OCI-LY7 (cell line): ENCODE measurements at regions not wholly inside any gene's neighbourhood (a gene's known extent, or its start where the extent isn't known, plus 50 kb on each side); places are given as distances from the start of the nearest gene placed in this dataset.
"Not testable (repeated sequence)": the region's sequence is repeated elsewhere in the genome, so short reads cannot be mapped to it uniquely, and the experiment has no call there.

Experiments
- BruUV-seq: library from RNA; stranded (reverse); fragments of 400-500 nt; replicated peaks from 2 replicates; lab custom pipeline; 2021; lab: Mats Ljungman, UMichigan
- CTCF ChIA-PET: fragments of 300-600 bp; sonication (Branson Sonifier 250); formaldehyde crosslinking; loops from one replicate; lab custom pipeline; 2022; ENCODE audit warnings: antibody characterized with exemption; ENCODE audit not compliant: unreplicated experiment; lab: Charles Lee
- POLR2A ChIA-PET: fragments of 300-600 bp; sonication (Branson Sonifier 250); formaldehyde crosslinking; loops from one replicate; lab custom pipeline; 2022; ENCODE audit warnings: antibody characterized with exemption; lab: Charles Lee
- DNase-seq: peaks from one replicate; pipeline ENCODE4 v3.0.0-alpha.2; 2015; ENCODE audit warnings: low spot score
- H2AFZ ChIP-seq: fragments of 200-600 bp; sonication (generic), shearing (Covaris generic); 2 replicates; pipeline ENCODE4 v1.6.1; 2014; ENCODE audit warnings: mild to moderate bottlenecking, antibody characterized with exemption, low read length, moderate library complexity
- H3K27ac ChIP-seq: fragments of 200-600 bp; sonication (generic); 2 replicates; pipeline ENCODE4 v1.5.1; 2014; ENCODE audit warnings: mixed run types, low read depth, mild to moderate bottlenecking, moderate library complexity, low read length, inconsistent platforms; ENCODE audit not compliant: poor library complexity, severe bottlenecking
- H3K36me3 ChIP-seq: fragments of 200-600 bp; sonication (generic); 2 replicates; pipeline ENCODE4 v1.6.1; 2014; ENCODE audit warnings: mild to moderate bottlenecking, antibody characterized with exemption, low read length, moderate library complexity, mixed read lengths; ENCODE audit not compliant: insufficient read depth
- H3K4me1 ChIP-seq: fragments of 200-600 bp; sonication (generic); 2 replicates; pipeline ENCODE4 v1.5.1; 2014; ENCODE audit warnings: mild to moderate bottlenecking, low read length; ENCODE audit not compliant: insufficient read depth, poor library complexity, severe bottlenecking
- H3K4me2 ChIP-seq: fragments of 200-600 bp; sonication (generic); 2 replicates; pipeline ENCODE4 v1.6.1; 2014; ENCODE audit warnings: mild to moderate bottlenecking, low read length
- H3K4me3 ChIP-seq: fragments of 200-600 bp; sonication (generic); 2 replicates; pipeline ENCODE4 v1.5.1; 2014; ENCODE audit warnings: mild to moderate bottlenecking, low read depth, low read length; ENCODE audit not compliant: poor library complexity, severe bottlenecking
- H3K79me2 ChIP-seq: fragments of 200-600 bp; sonication (generic); 2 replicates; pipeline ENCODE4 v1.6.1; 2016; ENCODE audit warnings: low read depth, mild to moderate bottlenecking, low read length, moderate library complexity, mixed read lengths; ENCODE audit not compliant: insufficient read depth
- H3K9me2 ChIP-seq: fragments of 200-600 bp; sonication (generic); 2 replicates; pipeline ENCODE4 v1.6.1; 2016; ENCODE audit warnings: mild to moderate bottlenecking, low read length, mixed read lengths; ENCODE audit not compliant: insufficient read depth
- H3K9me3 ChIP-seq: fragments of 200-600 bp; sonication (generic); 2 replicates; pipeline ENCODE4 v1.6.1; 2014; ENCODE audit warnings: mild to moderate bottlenecking, mixed run types, low read length, mixed read lengths
- H4K20me1 ChIP-seq: fragments of 200-600 bp; sonication (generic); 2 replicates; pipeline ENCODE4 v1.6.1; 2014; ENCODE audit warnings: mild to moderate bottlenecking, antibody characterized with exemption, low read length, moderate library complexity, mixed read lengths; ENCODE audit not compliant: insufficient read depth
- EZH2phosphoT487 ChIP-seq: fragments of 200-600 bp; sonication (generic); IDR thresholded peaks from 2 replicates; pipeline ENCODE4 v1.6.1; 2018; ENCODE audit warnings: low read depth, borderline replicate concordance, mild to moderate bottlenecking, mixed run types, antibody characterized with exemption, low read length, moderate library complexity, mixed read lengths
- intact Hi-C: fragments of 100-400 bp; cut with micrococcal nuclease; formaldehyde crosslinking; loops from one replicate; pipeline ENCODE4 v1.10.0; 2022; ENCODE audit not compliant: unreplicated experiment
- TF ChIP-seq, protein P1 (sequence below): fragments of 200-600 bp; sonication (generic); conservative IDR thresholded peaks from 2 replicates; pipeline ENCODE4 v1.5.1; 2014; ENCODE audit warnings: mild to moderate bottlenecking, antibody characterized with exemption, low read length, moderate library complexity, mixed read lengths

DNA sequence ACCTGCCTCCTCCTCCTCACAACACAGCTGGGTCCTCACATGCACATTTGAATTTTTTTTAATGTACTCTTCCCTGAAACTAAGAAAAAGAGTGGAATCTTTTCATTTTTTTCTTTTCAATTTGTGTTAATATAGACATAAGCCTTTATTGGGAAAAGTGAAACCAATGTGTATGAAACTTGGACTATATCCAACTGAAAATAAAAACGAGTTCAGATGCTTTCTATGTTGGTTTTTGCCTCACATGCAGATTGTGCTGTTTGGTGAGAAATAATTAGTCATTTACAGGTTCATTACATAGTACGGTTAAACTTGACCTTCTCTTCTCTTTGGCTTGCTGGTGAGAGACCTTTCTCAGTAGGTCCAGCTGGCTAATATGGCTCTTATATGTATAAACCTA, 515.2 kb upstream of the FANCL start:
- Histone ChIP-seq H3K4me1 (no peaks in the 10 kb centered on the region), H3K27ac (no peak overlapping the region), H3K9me3 (no peaks in the 10 kb centered on the region), H2AFZ (no peak overlapping the region), H3K4me3 (no peak overlapping the region), H4K20me1 (no peaks in the 10 kb centered on the region), H3K79me2 (no peaks in the 10 kb centered on the region), H3K4me2 (no peak overlapping the region), H3K9me2 (no peaks in the 10 kb centered on the region), H3K36me3 (no peaks in the 10 kb centered on the region)
- DNase-seq = no peak
- CTCF ChIA-PET = no interaction called here
- TF ChIP-seq EZH2phosphoT487 = no peak
- TF ChIP-seq, protein P1, sequence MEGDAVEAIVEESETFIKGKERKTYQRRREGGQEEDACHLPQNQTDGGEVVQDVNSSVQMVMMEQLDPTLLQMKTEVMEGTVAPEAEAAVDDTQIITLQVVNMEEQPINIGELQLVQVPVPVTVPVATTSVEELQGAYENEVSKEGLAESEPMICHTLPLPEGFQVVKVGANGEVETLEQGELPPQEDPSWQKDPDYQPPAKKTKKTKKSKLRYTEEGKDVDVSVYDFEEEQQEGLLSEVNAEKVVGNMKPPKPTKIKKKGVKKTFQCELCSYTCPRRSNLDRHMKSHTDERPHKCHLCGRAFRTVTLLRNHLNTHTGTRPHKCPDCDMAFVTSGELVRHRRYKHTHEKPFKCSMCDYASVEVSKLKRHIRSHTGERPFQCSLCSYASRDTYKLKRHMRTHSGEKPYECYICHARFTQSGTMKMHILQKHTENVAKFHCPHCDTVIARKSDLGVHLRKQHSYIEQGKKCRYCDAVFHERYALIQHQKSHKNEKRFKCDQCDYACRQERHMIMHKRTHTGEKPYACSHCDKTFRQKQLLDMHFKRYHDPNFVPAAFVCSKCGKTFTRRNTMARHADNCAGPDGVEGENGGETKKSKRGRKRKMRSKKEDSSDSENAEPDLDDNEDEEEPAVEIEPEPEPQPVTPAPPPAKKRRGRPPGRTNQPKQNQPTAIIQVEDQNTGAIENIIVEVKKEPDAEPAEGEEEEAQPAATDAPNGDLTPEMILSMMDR = no peak
- intact Hi-C loops = no loop called here
- BruUV-seq = no TSS peak
- POLR2A ChIA-PET = no interaction called here

DNA sequence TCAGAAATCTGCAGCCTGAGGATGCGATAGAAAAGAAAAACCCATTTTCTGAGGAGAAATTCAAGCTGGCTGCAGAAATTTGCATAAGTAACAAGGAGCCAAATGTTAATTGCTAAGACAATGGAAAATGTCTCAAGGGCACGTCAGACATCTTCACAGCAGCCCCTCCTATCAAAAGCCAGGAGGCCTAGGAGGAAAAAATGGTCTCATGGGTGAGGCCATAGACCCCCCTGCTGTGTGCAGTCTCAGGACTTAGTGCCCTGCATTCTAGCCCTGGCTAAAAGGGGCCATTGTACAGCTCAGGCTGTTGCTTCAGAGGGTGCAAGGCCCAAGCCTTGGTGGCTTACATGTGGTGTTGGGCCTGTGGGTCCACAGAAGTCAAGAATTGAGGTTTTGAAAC, 511.4 kb upstream of the FANCL start:
- H3K9me3 ChIP-seq, H3K9me2 ChIP-seq, H3K36me3 ChIP-seq, H2AFZ ChIP-seq, H3K27ac ChIP-seq, intact Hi-C loops, DNase-seq, H4K20me1 ChIP-seq, POLR2A ChIA-PET, H3K4me2 ChIP-seq, H3K4me3 ChIP-seq, BruUV-seq, CTCF ChIA-PET, H3K79me2 ChIP-seq, H3K4me1 ChIP-seq: not testable (repeated sequence)

DNA sequence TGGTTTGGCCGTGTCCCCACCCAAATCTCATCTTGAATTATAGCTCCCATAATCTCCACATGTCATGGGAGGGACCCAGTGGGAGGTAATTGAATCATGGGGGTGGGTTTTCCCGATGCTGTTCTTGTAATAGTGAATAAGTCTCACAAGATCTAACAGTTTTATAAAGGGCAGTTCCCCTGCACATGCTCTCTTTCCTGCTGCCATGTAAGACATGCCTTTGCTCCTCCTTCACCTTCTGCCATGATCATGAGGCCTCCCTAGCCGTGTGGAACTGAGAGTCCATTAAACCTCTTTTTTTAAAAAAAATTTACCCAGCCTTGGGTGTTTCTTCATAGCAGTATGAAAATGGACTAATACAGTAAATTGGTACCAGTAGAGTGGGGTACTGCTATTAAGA, 510.6 kb upstream of the FANCL start:
- H3K9me2 ChIP-seq, H3K27ac ChIP-seq, intact Hi-C loops, CTCF ChIA-PET, H4K20me1 ChIP-seq, H3K9me3 ChIP-seq, H3K4me3 ChIP-seq, H3K4me2 ChIP-seq, H3K79me2 ChIP-seq, DNase-seq, H3K36me3 ChIP-seq, H3K4me1 ChIP-seq, BruUV-seq, H2AFZ ChIP-seq: not testable (repeated sequence)
- POLR2A ChIA-PET = interaction anchor here (0.6 to 0.7 kb wide), 2 partner anchors 46 to 1010 kb away, joined by 3 read pairs; no protein-coding TSS in a partner anchor

DNA sequence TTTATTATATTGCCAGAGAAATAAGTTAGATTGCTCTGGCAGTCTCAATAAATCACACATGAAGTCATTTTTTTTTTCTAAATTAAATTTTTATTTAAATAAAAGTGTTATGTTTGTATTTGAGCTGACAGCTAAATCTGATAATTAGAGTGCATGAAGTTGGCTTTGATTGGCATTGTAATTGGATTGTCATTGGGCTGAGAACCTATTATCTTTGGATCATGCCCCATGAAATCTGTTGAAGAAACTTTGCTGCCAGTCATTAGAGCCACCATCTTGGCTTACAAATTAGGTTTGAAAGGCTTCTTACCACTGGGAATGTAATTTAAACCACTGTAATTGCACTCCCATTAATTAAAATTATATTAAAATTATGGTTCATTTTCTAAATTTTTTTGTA, 507.9 kb upstream of the FANCL start:
- Histone ChIP-seq H4K20me1 (no peaks in the 10 kb centered on the region), H2AFZ (no peak overlapping the region), H3K27ac (no peak overlapping the region), H3K9me3 (no peaks in the 10 kb centered on the region), H3K9me2 (no peaks in the 10 kb centered on the region), H3K4me1 (no peaks in the 10 kb centered on the region), H3K4me3 (no peak overlapping the region), H3K79me2 (no peaks in the 10 kb centered on the region), H3K4me2 (no peak overlapping the region), H3K36me3 (no peaks in the 10 kb centered on the region)
- TF ChIP-seq EZH2phosphoT487 = no peak
- TF ChIP-seq, protein P1 = no peak
- CTCF ChIA-PET = no interaction called here
- BruUV-seq = no TSS peak
- intact Hi-C loops = no loop called here
- DNase-seq = no peak
- POLR2A ChIA-PET = interaction anchor here (0.6 kb wide), 1 partner anchor 108 kb away, joined by 3 read pairs; no protein-coding TSS in a partner anchor

DNA sequence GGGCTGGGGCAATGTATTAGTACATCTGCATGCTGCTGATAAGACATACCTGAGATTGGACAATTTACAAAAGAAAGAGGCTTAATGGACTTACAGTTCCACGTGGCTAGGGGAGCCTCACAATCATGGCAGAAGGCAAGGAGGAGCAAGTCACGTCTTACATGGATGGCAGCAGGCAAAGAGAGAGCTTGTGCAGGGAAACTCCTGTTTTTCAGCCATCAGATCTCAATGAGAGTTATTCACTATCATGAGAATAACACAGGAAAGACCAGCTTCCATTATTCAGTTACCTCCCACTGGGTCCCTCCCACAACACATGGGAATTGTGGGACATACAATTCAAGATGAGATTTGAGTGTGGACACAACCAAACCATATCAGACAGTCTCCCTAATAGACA, 504.2 kb upstream of the FANCL start:
- CTCF ChIA-PET, BruUV-seq, POLR2A ChIA-PET: not testable (repeated sequence)

More for the DNA sequence above, 504.2 kb upstream of the FANCL start:
- H3K9me3 ChIP-seq, DNase-seq, H3K36me3 ChIP-seq, H3K79me2 ChIP-seq, H2AFZ ChIP-seq, H3K4me3 ChIP-seq, H3K4me1 ChIP-seq, intact Hi-C loops, H3K4me2 ChIP-seq, H3K27ac ChIP-seq, H4K20me1 ChIP-seq, H3K9me2 ChIP-seq: not testable (repeated sequence)
